Liver (tissue), 3 donors: ENCODE measurements at regions not wholly inside any gene's neighbourhood (a gene's known extent, or its start where the extent isn't known, plus 50 kb on each side); places are given as distances from the start of the nearest gene placed in this dataset.
A peak's percentile ranks its signal among the peaks of the same experiment; 100 is the strongest.

Source experiments
- GABPA ChIP-seq, 2 donors: IDR thresholded peaks in 1 of 2; conservative IDR thresholded peaks in 1 of 2; 2 replicates each; pipeline ENCODE4 v1.6.1; 2016; ENCODE audit warnings: antibody characterized with exemption in 2 of 2, mild to moderate bottlenecking in 1 of 2, moderate library complexity in 1 of 2
- HNF4A ChIP-seq, 2 donors: conservative IDR thresholded peaks; 2 replicates each; pipeline ENCODE4 v1.6.1; 2016; ENCODE audit warnings: antibody characterized with exemption in 2 of 2, mild to moderate bottlenecking in 2 of 2
- HNF4G ChIP-seq: IDR thresholded peaks from 2 replicates; pipeline ENCODE4 v1.6.1; 2016; ENCODE audit warnings: antibody characterized with exemption
- JUND ChIP-seq, 2 donors: IDR thresholded peaks; 2 replicates each; pipeline ENCODE4 v1.6.1; 2016; ENCODE audit warnings: antibody characterized with exemption in 2 of 2
- RAD21 ChIP-seq, 2 donors: IDR thresholded peaks; 2 replicates each; pipeline ENCODE4 v1.6.1; 2016; ENCODE audit warnings: antibody characterized with exemption in 2 of 2, mild to moderate bottlenecking in 2 of 2
- RXRA ChIP-seq, 2 donors: IDR thresholded peaks; 2 replicates each; pipeline ENCODE4 v1.6.1; 2017 to 2018; ENCODE audit warnings: antibody characterized with exemption in 2 of 2, mild to moderate bottlenecking in 1 of 2
- SP1 ChIP-seq: IDR thresholded peaks from 2 replicates; pipeline ENCODE4 v1.6.1; 2018; ENCODE audit warnings: antibody characterized with exemption, mild to moderate bottlenecking
- TAF1 ChIP-seq: conservative IDR thresholded peaks from 2 replicates; pipeline ENCODE4 v1.6.1; 2016; ENCODE audit warnings: antibody characterized with exemption, mild to moderate bottlenecking
- YY1 ChIP-seq: IDR thresholded peaks from 2 replicates; pipeline ENCODE4 v1.6.1; 2016; ENCODE audit warnings: antibody characterized with exemption, mild to moderate bottlenecking
- TF ChIP-seq, protein P1 (sequence below): fragments of 150-350 bp; IDR thresholded peaks from 2 replicates; pipeline ENCODE4 v1.5.1; 2017; ENCODE audit warnings: improper control_type of control experiment, low read depth, low read length; ENCODE audit not compliant: missing input control
- TF ChIP-seq, protein P2 (sequence below): IDR thresholded peaks from 2 replicates; pipeline ENCODE4 v1.6.1; 2016; ENCODE audit warnings: antibody characterized with exemption
- TF ChIP-seq, protein P3 (sequence below): IDR thresholded peaks from 2 replicates; pipeline ENCODE4 v1.6.1; 2016; ENCODE audit warnings: antibody characterized with exemption
- TF ChIP-seq, protein P4 (sequence below): IDR thresholded peaks from 2 replicates; pipeline ENCODE4 v1.6.1; 2016; ENCODE audit warnings: antibody characterized with exemption, mild to moderate bottlenecking
- TF ChIP-seq, protein P5 (sequence below): IDR thresholded peaks from 2 replicates; pipeline ENCODE4 v1.6.1; 2016; ENCODE audit warnings: antibody characterized with exemption
- donor health status: healthy.
- donor health status: healthy.

DNA sequence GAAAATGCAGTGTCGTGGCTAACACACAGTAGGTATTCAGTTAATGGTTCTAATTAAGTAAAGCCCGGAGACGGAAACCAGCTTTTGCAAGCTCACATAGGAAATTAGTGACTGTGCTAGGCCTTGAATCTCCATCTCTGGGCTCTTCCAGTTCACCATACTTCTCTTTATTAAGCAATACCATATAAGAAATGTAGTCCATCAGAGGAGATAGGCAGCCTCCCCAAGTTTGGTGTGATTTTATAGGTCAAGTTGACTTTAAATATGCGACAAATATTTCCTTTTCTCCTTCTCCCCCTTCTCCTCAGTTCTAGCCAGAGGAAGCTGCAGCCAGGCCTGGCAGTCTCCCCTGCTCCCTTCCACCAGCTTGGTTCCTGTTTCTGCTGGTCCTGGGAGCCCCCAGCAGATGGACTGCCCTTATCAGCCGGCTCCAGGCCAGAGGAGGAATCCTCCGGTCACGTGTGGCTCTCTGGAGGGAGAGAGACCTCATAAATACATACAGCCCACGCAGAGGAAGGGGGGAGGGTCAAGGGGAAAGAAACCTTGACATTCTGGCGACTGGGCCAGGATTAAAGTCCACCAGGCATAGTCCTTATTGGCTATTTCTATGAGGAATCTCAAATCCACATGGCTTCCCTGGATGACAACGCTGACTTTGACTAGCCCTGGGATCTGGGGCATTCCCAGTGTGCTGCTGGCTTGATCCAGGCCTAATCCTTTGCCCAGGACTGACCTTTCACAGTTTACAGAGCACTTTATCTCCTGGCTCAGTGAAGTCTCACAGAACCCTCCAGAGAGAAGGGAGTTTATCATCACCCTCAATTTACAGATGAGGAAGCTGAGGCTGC, 115.1 kb upstream of the JUN start:
- TF ChIP-seq, protein P1, sequence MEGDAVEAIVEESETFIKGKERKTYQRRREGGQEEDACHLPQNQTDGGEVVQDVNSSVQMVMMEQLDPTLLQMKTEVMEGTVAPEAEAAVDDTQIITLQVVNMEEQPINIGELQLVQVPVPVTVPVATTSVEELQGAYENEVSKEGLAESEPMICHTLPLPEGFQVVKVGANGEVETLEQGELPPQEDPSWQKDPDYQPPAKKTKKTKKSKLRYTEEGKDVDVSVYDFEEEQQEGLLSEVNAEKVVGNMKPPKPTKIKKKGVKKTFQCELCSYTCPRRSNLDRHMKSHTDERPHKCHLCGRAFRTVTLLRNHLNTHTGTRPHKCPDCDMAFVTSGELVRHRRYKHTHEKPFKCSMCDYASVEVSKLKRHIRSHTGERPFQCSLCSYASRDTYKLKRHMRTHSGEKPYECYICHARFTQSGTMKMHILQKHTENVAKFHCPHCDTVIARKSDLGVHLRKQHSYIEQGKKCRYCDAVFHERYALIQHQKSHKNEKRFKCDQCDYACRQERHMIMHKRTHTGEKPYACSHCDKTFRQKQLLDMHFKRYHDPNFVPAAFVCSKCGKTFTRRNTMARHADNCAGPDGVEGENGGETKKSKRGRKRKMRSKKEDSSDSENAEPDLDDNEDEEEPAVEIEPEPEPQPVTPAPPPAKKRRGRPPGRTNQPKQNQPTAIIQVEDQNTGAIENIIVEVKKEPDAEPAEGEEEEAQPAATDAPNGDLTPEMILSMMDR, result no peak
- TF ChIP-seq SP1, result peak; percentile 46
- TF ChIP-seq, protein P2, sequence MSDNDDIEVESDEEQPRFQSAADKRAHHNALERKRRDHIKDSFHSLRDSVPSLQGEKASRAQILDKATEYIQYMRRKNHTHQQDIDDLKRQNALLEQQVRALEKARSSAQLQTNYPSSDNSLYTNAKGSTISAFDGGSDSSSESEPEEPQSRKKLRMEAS, result no peak
- TF ChIP-seq, protein P3, sequence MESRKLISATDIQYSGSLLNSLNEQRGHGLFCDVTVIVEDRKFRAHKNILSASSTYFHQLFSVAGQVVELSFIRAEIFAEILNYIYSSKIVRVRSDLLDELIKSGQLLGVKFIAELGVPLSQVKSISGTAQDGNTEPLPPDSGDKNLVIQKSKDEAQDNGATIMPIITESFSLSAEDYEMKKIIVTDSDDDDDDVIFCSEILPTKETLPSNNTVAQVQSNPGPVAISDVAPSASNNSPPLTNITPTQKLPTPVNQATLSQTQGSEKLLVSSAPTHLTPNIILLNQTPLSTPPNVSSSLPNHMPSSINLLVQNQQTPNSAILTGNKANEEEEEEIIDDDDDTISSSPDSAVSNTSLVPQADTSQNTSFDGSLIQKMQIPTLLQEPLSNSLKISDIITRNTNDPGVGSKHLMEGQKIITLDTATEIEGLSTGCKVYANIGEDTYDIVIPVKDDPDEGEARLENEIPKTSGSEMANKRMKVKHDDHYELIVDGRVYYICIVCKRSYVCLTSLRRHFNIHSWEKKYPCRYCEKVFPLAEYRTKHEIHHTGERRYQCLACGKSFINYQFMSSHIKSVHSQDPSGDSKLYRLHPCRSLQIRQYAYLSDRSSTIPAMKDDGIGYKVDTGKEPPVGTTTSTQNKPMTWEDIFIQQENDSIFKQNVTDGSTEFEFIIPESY, result no peak
- no peak for TF ChIP-seq TAF1
- peak in 1 of 2 donors; percentile 57 for TF ChIP-seq RAD21 (IDR thresholded peaks at IDR 0.05)
- TF ChIP-seq, protein P4, sequence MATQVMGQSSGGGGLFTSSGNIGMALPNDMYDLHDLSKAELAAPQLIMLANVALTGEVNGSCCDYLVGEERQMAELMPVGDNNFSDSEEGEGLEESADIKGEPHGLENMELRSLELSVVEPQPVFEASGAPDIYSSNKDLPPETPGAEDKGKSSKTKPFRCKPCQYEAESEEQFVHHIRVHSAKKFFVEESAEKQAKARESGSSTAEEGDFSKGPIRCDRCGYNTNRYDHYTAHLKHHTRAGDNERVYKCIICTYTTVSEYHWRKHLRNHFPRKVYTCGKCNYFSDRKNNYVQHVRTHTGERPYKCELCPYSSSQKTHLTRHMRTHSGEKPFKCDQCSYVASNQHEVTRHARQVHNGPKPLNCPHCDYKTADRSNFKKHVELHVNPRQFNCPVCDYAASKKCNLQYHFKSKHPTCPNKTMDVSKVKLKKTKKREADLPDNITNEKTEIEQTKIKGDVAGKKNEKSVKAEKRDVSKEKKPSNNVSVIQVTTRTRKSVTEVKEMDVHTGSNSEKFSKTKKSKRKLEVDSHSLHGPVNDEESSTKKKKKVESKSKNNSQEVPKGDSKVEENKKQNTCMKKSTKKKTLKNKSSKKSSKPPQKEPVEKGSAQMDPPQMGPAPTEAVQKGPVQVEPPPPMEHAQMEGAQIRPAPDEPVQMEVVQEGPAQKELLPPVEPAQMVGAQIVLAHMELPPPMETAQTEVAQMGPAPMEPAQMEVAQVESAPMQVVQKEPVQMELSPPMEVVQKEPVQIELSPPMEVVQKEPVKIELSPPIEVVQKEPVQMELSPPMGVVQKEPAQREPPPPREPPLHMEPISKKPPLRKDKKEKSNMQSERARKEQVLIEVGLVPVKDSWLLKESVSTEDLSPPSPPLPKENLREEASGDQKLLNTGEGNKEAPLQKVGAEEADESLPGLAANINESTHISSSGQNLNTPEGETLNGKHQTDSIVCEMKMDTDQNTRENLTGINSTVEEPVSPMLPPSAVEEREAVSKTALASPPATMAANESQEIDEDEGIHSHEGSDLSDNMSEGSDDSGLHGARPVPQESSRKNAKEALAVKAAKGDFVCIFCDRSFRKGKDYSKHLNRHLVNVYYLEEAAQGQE, result no peak
- no peak for TF ChIP-seq HNF4G
- TF ChIP-seq JUND (IDR thresholded peaks at IDR 0.05), result no peak
- TF ChIP-seq, protein P5, sequence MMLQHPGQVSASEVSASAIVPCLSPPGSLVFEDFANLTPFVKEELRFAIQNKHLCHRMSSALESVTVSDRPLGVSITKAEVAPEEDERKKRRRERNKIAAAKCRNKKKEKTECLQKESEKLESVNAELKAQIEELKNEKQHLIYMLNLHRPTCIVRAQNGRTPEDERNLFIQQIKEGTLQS, result no peak
- peak; percentile 25 to 63 for TF ChIP-seq RXRA (IDR thresholded peaks at IDR 0.05)
- no peak for TF ChIP-seq YY1
- TF ChIP-seq GABPA (IDR thresholded peaks at IDR 0.05 in 1 of 2, conservative IDR thresholded peaks at IDR 0.05 in 1 of 2), result no peak
- peak; percentile 43 to 50 for TF ChIP-seq HNF4A (conservative IDR thresholded peaks at IDR 0.05)
